Erythroblast (primary cell): ENCODE measurements at regions not wholly inside any gene's neighbourhood (a gene's known extent, or its start where the extent isn't known, plus 50 kb on each side); places are given as distances from the start of the nearest gene placed in this dataset.

Experiments
- GATA1 ChIP-seq: IDR thresholded peaks from 2 replicates; pipeline ENCODE4 v1.6.1; 2011; ENCODE audit warnings: low read depth, mild to moderate bottlenecking, control low read depth, low read length, moderate library complexity
- POLR2A ChIP-seq: IDR thresholded peaks from 2 replicates; pipeline ENCODE4 v1.6.1; 2011; ENCODE audit warnings: mild to moderate bottlenecking, low read length

DNA sequence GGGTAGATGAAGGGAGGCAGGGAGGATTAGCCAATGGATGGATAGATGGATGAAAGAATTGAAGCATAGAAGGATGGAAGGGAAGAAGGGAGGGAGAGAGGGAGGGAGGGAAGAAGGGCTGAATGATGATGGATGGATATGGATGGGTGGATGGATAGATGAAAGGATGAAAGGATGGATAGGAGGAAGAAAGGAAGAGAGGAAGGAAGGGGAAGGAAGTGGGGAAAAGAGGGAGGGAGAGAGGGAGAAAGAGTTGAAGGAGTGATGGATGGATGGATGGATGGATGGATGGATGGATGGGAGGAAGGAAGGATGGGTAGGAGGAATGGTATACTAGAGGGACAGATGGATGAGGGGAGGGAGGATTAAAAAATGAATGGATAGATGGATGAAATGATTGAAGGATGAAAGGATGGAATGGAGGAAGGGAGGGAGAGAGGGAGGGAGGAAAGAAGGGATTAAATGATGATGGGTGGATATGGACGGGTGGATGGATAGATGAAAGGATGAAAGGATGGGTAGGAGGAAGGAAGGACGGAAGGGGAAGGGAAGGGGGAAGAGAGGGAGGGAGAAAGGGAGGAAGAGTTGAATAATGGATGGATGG is 145.9 kb downstream of the MN1 start:
- TF ChIP-seq POLR2A (no peak), GATA1 (no peak)
